KMS-11 (cell line): ENCODE measurements at regions not wholly inside any gene's neighbourhood (a gene's known extent, or its start where the extent isn't known, plus 50 kb on each side); places are given as distances from the start of the nearest gene placed in this dataset.

Experiments used
- H2AFZ ChIP-seq: fragments of 200-600 bp; sonication (generic); 2 replicates; pipeline ENCODE4 v1.6.1; 2016; ENCODE audit warnings: antibody characterized with exemption, mixed run types, low read depth
- H3K27ac ChIP-seq: fragments of 200-600 bp; sonication (generic); 2 replicates; pipeline ENCODE4 v1.6.1; 2016; ENCODE audit warnings: mild to moderate bottlenecking, mixed run types
- H3K27me3 ChIP-seq: fragments of 200-600 bp; sonication (generic); 2 replicates; pipeline ENCODE4 v1.6.1; 2017; ENCODE audit warnings: mild to moderate bottlenecking, low read depth, mixed run types, moderate library complexity; ENCODE audit not compliant: insufficient read depth
- H3K36me3 ChIP-seq: fragments of 200-600 bp; sonication (generic); 2 replicates; pipeline ENCODE4 v1.6.1; 2017; ENCODE audit warnings: mild to moderate bottlenecking, mixed run types; ENCODE audit not compliant: insufficient read depth
- H3K4me1 ChIP-seq: fragments of 200-600 bp; sonication (generic); 2 replicates; pipeline ENCODE4 v1.6.1; 2016; ENCODE audit warnings: mild to moderate bottlenecking, low read depth, mixed run types; ENCODE audit not compliant: poor library complexity, severe bottlenecking
- H3K4me2 ChIP-seq: fragments of 200-600 bp; sonication (generic); 2 replicates; pipeline ENCODE4 v1.7.0; 2016; ENCODE audit warnings: mild to moderate bottlenecking, mixed run types
- H3K4me3 ChIP-seq: fragments of 200-600 bp; sonication (generic); IDR thresholded peaks from 2 replicates; pipeline ENCODE4 v1.6.1; 2017; ENCODE audit warnings: low read depth, low read length, mixed read lengths; ENCODE audit not compliant: insufficient read depth
- H3K79me2 ChIP-seq: fragments of 200-600 bp; sonication (generic); 2 replicates; pipeline ENCODE4 v1.6.1; 2016; ENCODE audit warnings: low read depth, mixed run types; ENCODE audit not compliant: insufficient read depth
- H3K9ac ChIP-seq: fragments of 200-600 bp; sonication (generic); 2 replicates; pipeline ENCODE4 v1.6.1; 2016; ENCODE audit warnings: mild to moderate bottlenecking, mixed run types
- H4K20me1 ChIP-seq: fragments of 200-600 bp; sonication (generic); 2 replicates; pipeline ENCODE4 v1.6.1; 2016; ENCODE audit warnings: mild to moderate bottlenecking, mixed run types; ENCODE audit not compliant: insufficient read depth
- CTCF ChIP-seq: fragments of 200-600 bp; sonication (generic); conservative IDR thresholded peaks from 2 replicates; pipeline ENCODE4 v1.6.1; 2017; ENCODE audit warnings: low read depth, mild to moderate bottlenecking, antibody characterized with exemption, low read length, moderate library complexity, mixed read lengths

GRCh38 chr9:24451346-24451745 lies 94.4 kb downstream of the IZUMO3 start:
- Histone ChIP-seq H3K27ac (no peak overlapping the region), H3K79me2 (no peaks in the 10 kb centered on the region), H3K4me3 (no peak overlapping the region), H2AFZ (no peak overlapping the region), H3K36me3 (no peaks in the 10 kb centered on the region), H4K20me1 (no peaks in the 10 kb centered on the region), H3K9ac (no peak overlapping the region), H3K4me2 (no peak overlapping the region), H3K27me3 (no peaks in the 10 kb centered on the region), H3K4me1 (no peaks in the 10 kb centered on the region)
- no peak for TF ChIP-seq CTCF

DNA sequence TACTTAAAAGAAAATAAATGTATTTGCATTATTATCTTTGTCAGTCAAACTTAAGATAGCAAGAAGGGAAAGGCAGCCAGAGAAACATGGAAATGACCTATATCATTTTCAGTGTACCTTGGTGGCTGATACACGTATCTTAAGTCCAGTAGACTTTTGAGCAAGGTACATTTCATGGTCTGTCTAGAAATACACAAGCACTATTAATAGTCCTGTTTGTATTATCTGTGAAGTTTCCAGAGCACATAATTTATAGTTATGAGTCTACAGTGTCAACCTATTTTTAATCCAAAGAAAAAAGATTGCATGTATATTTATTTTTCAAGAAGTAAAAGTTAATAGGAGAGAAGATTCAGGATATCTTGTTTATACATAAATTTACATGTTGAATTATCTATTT lies 95.7 kb downstream of the IZUMO3 start:
- Histone ChIP-seq H3K36me3 (no peaks in the 10 kb centered on the region), H3K4me2 (no peak overlapping the region), H3K4me3 (no peak overlapping the region), H4K20me1 (no peaks in the 10 kb centered on the region), H2AFZ (no peak overlapping the region), H3K4me1 (no peaks in the 10 kb centered on the region), H3K27ac (no peak overlapping the region), H3K27me3 (no peaks in the 10 kb centered on the region), H3K79me2 (no peaks in the 10 kb centered on the region), H3K9ac (no peak overlapping the region)
- no peak for TF ChIP-seq CTCF

DNA sequence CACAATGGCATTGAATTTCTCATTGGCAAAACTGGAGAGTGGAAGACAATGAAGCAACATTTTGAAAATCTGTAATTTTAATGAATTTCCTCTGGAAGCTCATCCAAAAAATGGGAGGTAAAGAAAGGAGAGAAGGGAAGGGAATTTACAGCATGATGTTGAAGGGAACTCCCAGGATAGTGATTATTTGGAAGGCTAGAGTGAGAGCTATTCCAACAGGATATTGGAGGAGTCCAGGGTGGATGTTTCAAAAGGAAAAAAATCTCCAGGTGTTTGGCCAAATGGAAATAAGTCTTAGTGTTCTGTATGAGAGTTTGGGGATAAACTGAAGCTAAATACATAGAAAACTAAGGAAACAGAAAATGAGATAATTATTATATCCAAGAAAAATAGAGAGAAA lies 106.2 kb downstream of the IZUMO3 start:
- Histone ChIP-seq H3K9ac (no peak overlapping the region), H3K27me3 (no peaks in the 10 kb centered on the region), H3K4me2 (no peak overlapping the region), H3K4me3 (no peak overlapping the region), H2AFZ (no peak overlapping the region), H3K4me1 (no peaks in the 10 kb centered on the region), H3K79me2 (no peaks in the 10 kb centered on the region), H3K36me3 (no peaks in the 10 kb centered on the region), H4K20me1 (no peaks in the 10 kb centered on the region), H3K27ac (no peak overlapping the region)
- no peak for TF ChIP-seq CTCF

DNA sequence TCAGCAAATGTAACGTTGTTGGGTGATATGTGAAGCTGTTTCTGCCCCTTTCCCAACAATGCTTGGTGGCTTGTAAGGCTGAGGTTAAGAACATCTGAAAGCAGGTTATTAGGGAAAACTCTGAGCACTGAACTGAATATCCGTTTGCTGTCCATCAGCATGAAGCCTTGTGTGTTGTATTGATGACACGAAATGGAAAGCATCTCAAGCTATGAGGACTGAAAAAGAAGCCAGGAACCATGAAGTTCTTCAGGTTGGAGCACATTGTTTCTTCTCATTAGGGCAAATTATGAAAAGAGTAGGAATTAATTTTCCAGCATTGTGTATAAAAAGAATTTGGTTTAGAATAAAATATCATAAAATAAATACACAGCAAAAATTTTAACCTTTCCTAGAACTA lies 106.8 kb downstream of the IZUMO3 start:
- no peak overlapping the region for H3K4me2 ChIP-seq
- TF ChIP-seq CTCF = no peak
- no peaks in the 10 kb centered on the region for H3K36me3 ChIP-seq
- no peaks in the 10 kb centered on the region for H4K20me1 ChIP-seq
- no peak overlapping the region for H2AFZ ChIP-seq
- no peaks in the 10 kb centered on the region for H3K79me2 ChIP-seq
- H3K9ac ChIP-seq = no peak overlapping the region
- H3K4me1 ChIP-seq = no peaks in the 10 kb centered on the region
- no peak overlapping the region for H3K4me3 ChIP-seq
- no peak overlapping the region for H3K27ac ChIP-seq
- H3K27me3 ChIP-seq = no peaks in the 10 kb centered on the region

DNA sequence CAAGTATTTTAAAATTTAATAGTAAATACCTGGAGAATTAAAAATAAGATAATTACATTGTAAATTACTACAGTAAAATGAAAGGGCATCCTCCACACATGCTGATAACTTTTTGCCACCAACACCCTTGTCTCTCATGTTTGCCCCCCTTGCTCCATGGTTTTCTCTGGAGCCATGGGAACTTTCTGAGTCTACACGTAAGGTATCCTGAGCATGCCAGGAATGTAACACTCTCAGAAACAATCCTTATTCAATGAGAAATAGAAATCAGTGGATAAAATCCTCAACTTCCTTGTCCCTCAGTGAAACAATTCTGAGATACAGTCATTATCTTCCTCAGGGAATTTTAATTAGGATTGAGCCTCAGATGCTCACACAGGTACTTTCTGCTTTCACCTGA lies 108.9 kb downstream of the IZUMO3 start:
- H3K36me3 ChIP-seq = no peaks in the 10 kb centered on the region
- H3K9ac ChIP-seq = no peak overlapping the region
- H3K4me1 ChIP-seq = no peaks in the 10 kb centered on the region
- no peak overlapping the region for H3K4me3 ChIP-seq
- H3K27ac ChIP-seq = no peak overlapping the region
- H2AFZ ChIP-seq = no peak overlapping the region
- H4K20me1 ChIP-seq = no peaks in the 10 kb centered on the region
- no peaks in the 10 kb centered on the region for H3K27me3 ChIP-seq
- no peaks in the 10 kb centered on the region for H3K79me2 ChIP-seq
- TF ChIP-seq CTCF = no peak
- no peak overlapping the region for H3K4me2 ChIP-seq
